Stimulated activated CD4-positive, alpha-beta T cell treated with anti-CD3 and anti-CD28 coated beads, TNF-alpha, amount 100 ng/mL, for 4 hours (primary cell): ENCODE measurements at regions not wholly inside any gene's neighbourhood (a gene's known extent, or its start where the extent isn't known, plus 50 kb on each side); places are given as distances from the start of the nearest gene placed in this dataset.

Experiments
- DNase-seq, 3 experiments: peaks; one replicate each; pipeline ENCODE4 v3.0.0-alpha.2; 2020; ENCODE audit warnings: low read depth in 3 of 3

DNA sequence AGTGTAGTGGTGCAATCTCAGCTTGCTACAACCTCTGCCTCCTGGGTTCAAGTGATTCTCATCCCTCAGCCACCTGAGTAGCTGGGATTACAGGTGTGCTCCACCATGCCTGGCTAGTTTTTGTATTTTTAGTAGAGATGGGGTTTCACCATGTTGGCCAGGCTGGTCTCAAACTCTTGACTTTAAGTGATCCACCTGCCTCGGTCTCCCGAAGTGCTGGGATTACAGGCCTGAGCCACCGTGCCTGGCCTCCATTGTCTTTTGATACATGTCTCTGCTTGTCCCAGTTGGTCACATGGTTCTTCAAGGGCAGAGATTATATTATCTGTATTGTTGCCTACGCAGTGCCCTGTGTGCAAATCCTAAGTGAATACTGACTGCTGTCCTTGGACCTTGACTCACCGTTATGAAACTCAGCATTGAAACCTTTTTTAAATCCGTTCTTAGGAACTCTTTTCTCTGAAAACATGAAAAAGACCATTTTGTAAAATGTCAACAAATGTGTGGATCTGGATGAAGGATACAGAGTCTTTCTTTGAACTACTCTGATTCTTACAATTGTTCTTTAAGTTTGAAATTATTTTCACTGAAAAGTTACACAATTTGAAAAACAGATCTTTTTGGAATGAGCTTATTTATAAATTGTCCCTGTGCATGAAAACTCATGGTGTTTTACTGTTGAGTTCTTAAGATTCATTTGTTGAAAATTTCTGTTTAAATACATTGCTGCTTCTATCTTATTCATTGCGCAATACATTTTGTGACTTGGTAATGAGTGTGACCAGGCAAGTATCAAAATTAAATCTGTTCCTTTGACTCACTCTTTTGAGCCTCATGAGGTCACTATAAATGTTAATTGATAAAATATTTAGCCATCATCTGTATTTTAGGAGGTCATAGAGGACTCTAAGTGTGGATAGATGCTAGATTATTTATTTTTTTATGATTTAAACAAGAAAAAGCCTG is 293.5 kb downstream of the UTRN start:
- no peak for DNase-seq

GRCh38 chr6:144580039-144580438 is 294.9 kb downstream of the UTRN start:
- DNase-seq = no peak

DNA sequence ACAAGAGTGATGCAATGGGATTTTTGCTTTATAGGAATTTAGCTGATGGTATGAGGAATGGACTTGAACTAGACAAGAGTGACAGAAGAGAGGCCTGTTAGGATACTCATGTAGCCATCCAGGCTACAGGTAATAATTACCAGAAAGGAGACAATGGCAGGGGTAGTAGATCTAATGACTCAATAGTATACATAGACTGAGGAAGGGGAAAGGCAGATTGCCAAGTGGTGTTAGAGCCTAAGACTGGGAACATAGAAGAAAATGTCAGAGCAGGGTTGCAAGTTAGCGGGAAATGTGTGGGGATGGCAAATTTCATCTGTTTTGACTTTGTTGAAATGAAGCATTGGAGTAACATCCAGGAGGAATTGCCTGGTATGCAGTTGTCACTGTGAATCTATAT is 295.6 kb downstream of the UTRN start:
- no peak for DNase-seq

DNA sequence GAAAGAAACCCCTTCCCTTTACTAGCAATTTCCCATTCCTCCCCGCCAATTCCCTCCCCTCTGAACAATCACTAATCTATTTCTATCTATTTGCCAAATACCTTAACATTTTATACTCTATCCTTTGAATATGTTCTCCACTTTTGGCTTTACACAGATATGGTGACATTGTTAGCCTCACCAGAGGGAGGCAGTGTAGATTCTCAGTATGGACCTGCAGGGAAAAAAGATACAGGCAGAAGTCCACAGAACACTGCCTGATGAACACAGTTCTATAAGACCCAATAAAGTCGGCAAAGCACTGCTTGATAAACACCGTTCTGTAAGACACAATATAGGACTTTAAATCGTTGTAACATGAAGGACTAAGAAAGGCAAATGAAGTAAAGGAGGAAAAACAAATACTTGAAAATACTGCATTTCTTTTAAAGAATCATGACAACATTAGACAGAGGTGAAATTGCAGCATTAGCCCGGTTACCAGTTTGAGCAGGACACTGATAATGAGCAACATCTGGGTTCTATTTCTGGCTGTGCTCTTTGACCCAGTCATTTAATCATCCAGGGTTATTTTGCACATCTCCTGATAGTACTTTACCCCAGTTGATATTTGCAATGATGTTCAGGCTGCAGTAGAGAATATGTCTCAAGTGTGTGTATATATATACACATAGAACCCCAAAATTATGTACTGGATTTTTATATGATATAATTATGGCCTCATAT is 296.8 kb downstream of the UTRN start:
- DNase-seq = no peak

- no peak for DNase-seq
These were observed 297.9 kb downstream of the UTRN start for GRCh38 chr6:144582939-144583613.

DNA sequence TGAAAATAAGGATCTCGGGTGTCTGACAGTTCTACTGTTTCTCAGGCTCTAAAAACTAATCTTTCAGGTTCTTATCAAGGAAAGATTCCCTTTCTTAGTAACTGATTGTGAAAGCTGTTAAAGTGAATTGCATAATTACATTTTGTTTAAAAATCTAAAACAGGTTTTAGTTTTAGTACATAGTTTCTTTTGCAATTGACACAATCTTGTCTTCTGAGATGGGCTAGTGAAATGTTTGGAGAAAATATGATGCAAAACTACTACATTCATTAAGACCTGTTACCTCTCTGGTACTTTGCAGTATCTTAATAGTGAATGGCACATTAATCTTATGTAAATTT is 298.4 kb downstream of the UTRN start:
- no peak for DNase-seq

DNA sequence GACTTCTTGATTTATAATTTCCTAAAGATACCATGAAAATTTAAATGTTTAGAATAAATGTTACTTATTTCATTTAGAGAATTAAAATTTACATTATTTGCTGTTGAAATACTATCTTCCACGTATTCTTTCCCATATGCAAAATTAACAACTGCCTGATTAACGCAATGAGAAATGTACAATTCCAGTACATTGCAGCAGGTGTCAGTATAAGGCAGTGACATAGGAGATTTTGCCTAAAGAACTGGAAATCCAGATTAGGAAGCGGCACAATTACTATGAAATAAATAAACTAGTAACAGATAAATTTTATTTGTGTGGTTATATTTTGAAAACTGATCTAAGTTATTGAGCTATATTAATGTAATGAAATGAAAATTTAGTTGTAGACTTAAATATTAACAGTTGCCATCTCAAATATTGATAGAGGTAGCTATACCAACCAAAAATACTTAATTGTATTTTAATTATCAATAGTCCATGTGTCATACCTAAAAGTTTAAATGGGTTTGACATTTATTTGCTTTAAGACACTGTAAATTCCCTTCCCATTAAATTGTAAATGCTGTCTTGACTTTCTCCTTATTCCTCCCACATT is 300.2 kb downstream of the UTRN start:
- DNase-seq = no peak

DNA sequence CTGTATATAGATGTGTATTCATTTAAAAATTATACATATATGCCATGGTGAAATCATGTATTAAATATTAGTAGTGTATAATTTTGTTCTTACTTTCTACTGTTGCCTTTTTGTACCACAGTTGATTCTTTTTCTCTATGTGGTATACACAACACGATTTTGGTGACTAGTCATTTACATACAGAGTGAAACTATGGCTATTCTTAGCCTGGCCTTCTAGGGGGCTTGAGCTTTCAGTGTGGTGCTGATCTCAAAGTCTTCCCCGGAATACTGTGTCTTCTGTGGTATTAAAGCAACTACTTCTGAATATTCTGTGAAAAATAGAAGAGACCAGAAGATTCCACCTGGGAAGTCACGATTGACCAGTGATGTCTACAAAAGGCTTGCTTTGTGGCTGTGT is 301.9 kb downstream of the UTRN start:
- no peak for DNase-seq

DNA sequence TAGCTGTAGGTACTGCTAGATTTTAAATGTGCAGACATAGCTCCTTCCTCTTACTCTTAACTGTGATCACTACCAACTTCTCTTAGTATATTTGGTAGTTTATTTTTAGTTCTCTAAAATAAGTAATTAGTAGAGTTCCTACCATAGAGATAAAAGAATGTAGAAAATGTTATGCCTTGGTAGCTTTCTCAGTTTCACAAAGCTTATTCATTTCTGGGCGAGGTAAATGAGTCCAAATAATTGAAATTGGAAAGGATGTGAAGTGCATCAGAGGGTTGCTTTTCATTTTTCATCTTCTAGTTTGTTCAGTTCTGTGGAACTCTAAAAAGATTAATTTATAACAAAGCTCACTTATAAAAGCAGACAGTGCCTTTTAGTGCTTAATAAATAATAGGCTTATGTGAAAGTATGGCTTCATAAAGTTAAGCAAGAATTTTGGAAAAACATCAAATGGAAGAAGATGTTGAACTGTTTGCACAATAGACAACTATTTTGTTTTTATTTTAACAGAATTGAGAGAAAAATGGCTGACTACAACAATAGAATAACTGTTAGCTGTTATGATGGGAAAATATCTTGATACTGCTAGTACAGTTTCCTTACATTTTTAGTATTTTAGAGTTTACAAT is 303.7 kb downstream of the UTRN start:
- DNase-seq = no peak

DNA sequence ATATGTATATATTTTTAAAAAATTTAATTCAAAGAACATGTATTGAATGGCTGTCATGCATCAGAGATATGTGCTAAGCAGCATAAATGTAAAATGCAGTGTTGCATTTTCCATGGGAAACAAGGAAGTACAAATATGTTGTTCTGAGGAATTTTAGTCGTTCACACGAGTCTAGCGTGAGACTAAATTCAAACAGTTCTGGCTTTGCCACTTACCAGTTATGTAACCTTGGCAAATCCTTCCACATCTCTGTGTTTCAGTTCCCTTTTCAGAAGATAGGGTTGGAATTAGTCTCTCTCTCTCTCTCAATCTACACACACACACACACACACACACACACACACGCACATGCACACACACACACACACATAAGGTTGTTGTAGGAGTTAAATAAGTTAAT is 305.4 kb downstream of the UTRN start:
- no peak for DNase-seq

GRCh38 chr6:144593392-144593791 is 308.3 kb downstream of the UTRN start:
- DNase-seq = no peak

- no peak for DNase-seq
These were observed 309.4 kb downstream of the UTRN start for GRCh38 chr6:144594585-144594984.

DNA sequence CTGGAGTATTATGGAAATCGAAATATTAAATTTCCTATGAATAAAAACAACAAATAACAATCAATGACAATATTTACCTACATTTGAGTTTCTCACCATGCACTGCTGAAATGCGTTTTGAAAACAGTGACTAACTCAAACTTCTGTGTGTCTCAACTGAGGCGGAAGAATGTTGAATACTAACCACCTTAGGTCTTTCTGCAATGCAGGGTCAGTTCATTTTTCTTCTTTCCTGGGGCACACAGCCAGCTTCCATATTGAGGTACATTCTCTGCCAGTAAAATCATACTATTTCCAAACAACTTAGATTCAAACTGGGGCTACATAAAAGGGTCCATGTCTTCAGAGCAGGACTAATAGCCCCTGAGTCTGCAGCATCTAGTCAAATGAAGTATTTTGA is 310.1 kb downstream of the UTRN start:
- no peak for DNase-seq

DNA sequence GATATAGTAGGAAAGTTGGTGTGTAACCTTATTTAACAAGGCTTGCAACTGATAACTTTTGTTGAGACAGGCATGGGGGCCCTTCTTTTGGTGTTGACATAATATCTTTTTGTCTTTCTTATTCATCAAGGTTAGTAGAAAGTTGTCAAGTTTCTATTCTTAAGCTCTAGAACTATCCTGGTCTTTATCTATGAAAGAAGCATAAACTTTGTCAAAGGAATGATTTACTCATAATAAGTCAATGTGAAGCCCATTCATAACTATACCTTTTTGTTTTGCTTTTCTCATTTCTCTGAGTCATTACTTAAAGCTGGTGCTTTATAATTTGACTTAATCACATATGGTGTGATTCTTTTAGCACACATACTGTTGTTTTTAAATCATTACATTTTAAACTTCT is 312.4 kb downstream of the UTRN start:
- DNase-seq = no peak

DNA sequence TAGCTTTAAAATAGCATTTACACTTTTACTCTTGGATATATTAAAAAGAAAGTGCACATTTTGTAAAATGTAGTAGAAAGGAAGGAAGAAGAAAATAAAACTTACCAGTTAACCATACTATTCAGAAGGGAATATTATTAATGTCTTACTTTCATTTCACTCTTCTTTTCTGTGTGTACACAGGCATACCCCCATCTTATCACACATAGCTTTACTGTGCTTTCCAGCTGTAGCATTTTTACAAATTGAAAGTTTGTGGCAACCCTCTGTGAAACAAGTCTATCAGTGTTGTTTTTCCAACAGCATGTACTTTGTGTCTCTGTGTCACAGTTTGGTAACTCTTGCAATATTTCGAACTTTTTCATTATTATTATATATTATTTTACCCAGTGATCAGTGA is 314.5 kb downstream of the UTRN start:
- no peak for DNase-seq

DNA sequence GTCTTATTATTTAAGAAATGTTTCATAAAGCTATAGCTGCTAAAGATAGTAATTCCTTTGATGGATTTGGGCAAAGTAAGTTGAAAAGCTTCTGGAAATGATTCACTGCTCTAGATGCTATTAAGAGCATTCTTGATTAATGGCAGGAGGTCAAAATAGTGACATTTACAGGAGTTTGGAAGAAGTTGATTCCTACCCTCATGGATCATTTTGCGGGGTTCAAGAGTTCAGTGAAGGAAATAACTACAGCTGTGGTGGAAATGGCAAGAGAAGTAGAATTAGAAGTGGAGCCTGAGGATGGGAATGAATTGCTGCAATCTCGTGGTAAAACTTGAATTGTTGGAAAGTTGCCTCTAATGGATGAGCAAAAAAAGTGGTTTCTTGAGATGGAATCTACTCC is 316.1 kb downstream of the UTRN start:
- DNase-seq = no peak

- DNase-seq = no peak
These were observed 317.5 kb downstream of the UTRN start for GRCh38 chr6:144602523-144603180.

DNA sequence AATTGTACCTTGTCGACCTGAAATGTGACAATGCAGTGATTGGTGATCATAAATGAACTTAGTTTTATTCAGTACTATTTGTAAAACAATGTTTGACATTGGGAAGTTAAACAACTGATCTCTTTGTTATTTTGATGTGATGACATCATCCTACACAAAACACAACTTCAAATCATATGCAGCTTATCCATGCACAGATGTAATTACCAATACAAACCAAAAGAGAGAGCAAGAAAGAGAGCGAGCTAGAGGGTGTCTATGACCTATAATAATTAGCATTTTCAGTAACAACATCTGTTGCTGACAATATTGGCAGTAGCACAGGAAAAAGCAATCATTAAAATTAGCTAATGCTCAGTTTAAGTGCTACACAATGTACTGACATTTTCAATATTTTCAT is 320.9 kb downstream of the UTRN start:
- no peak for DNase-seq

GRCh38 chr6:144607998-144608735 is 323.0 kb downstream of the UTRN start:
- DNase-seq = no peak

- DNase-seq = no peak
These were observed 327.7 kb downstream of the UTRN start for GRCh38 chr6:144612811-144613210.

DNA sequence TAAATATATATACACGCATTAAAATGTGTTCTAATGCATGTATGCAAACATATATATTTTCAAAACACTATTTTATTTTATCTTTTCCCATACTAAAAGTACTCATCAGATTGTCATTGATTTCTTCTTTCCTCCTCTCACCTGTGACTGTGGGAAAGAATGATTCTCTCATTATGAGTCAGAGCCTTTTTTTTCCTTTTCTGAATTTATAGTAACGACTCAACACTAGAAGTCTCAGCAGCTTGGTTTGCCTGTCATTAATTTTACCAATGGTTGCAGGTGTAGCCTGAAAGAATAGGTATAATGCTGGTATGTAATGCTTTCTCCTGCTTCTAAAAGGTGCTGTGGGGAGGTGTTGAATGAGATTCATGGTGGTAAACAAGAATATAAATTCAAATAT is 328.7 kb downstream of the UTRN start:
- DNase-seq = no peak
